ENCODE measurements at regions not wholly inside any gene's neighbourhood (a gene's known extent, or its start where the extent isn't known, plus 50 kb on each side); places are given as distances from the start of the nearest gene placed in this dataset.

- no peak for TF ChIP-seq REST (IDR thresholded peaks at IDR 0.05; ENCODE audit: insufficient read depth in 1 of 2, low read depth in 2 of 2, low read length in 2 of 2)
- no peak for TF ChIP-seq SIN3A (IDR thresholded peaks at IDR 0.05; ENCODE audit: borderline replicate concordance, insufficient read depth, low read length)
- TF ChIP-seq POLR2AphosphoS5 (IDR thresholded peaks at IDR 0.05; ENCODE audit: low read depth, low read length) = no peak
Measured at GRCh38 chr1:105359457-105359856, 1609.8 kb downstream of the AMY1C start.
